ENCODE measurements at regions not wholly inside any gene's neighbourhood (a gene's known extent, or its start where the extent isn't known, plus 50 kb on each side); places are given as distances from the start of the nearest gene placed in this dataset.
"Not testable (repeated sequence)": the region's sequence is repeated elsewhere in the genome, so short reads cannot be mapped to it uniquely, and the experiment has no call there.

GRCh38 chr2:184197413-184197812 lies 400.9 kb upstream of the ZNF804A start:
- no peak for ATAC-seq

GRCh38 chr2:184198791-184199190 lies 399.5 kb upstream of the ZNF804A start:
- DNase-seq; intact Hi-C loops (cut with micrococcal nuclease); H3K4me3 ChIP-seq (ENCODE audit: low read length); POLR2A ChIA-PET (ENCODE audit: unreplicated experiment); H3K4me1 ChIP-seq (ENCODE audit: insufficient read depth, low read length); H3K9me3 ChIP-seq (ENCODE audit: low read length); ATAC-seq; H3K9ac ChIP-seq (ENCODE audit: low read length); H3K27ac ChIP-seq (ENCODE audit: low read length); H3F3A ChIP-seq (ENCODE audit: low read length, unreplicated experiment); H3K27me3 ChIP-seq (ENCODE audit: low read length); H3K4me2 ChIP-seq (ENCODE audit: low read length); H3K36me3 ChIP-seq (ENCODE audit: low read depth, low read length); H3K9me2 ChIP-seq (replicated peaks; ENCODE audit: low read length); CTCF ChIA-PET; H3K79me2 ChIP-seq (ENCODE audit: low read length); H4K20me1 ChIP-seq (ENCODE audit: low read length); BruUV-seq (replicated peaks); H2AFZ ChIP-seq (ENCODE audit: low read length): not testable (repeated sequence)

More at GRCh38 chr2:184197413-184197812, 400.9 kb upstream of the ZNF804A start:
- no peaks in the 10 kb centered on the region for H3K9me3 ChIP-seq (ENCODE audit: low read length)
- CTCF ChIA-PET, result no interaction called here
- no peaks in the 10 kb centered on the region for H3K4me1 ChIP-seq (ENCODE audit: insufficient read depth, low read length)
- TF ChIP-seq CTCF (conservative IDR thresholded peaks at IDR 0.05; ENCODE audit: low read depth, low read length) (no peak), EZH2phosphoT487 (IDR thresholded peaks at IDR 0.05; ENCODE audit: borderline replicate concordance, low read length) (no peak), EZH2 (IDR thresholded peaks at IDR 0.05; ENCODE audit: low read length, unreplicated experiment) (no peak)
- no peak overlapping the region for H2AFZ ChIP-seq (ENCODE audit: low read length)
- H3F3A ChIP-seq (ENCODE audit: low read length, unreplicated experiment), result no peaks in the 10 kb centered on the region
- no peaks in the 10 kb centered on the region for H4K20me1 ChIP-seq (ENCODE audit: low read length)
- H3K27ac ChIP-seq (ENCODE audit: low read length), result no peak overlapping the region
- no peaks in the 10 kb centered on the region for H3K79me2 ChIP-seq (ENCODE audit: low read length)
- no peak overlapping the region for H3K4me3 ChIP-seq (ENCODE audit: low read length)
- H3K36me3 ChIP-seq (ENCODE audit: low read depth, low read length), result no peaks in the 10 kb centered on the region
- POLR2A ChIA-PET (ENCODE audit: unreplicated experiment), result interaction anchor here (0.7 kb wide), 1 partner anchor 212 kb away, joined by 6 read pairs; no protein-coding TSS in a partner anchor
- DNase-seq, result no peak
- H3K27me3 ChIP-seq (ENCODE audit: low read length), result no peaks in the 10 kb centered on the region
- no TSS peak for BruUV-seq (replicated peaks)
- no peak overlapping the region for H3K4me2 ChIP-seq (ENCODE audit: low read length)
- H3K9me2 ChIP-seq (replicated peaks; ENCODE audit: low read length), result no peaks in the 10 kb centered on the region
- intact Hi-C loops (cut with micrococcal nuclease), result no loop called here
- H3K9ac ChIP-seq (ENCODE audit: low read length), result no peak overlapping the region

GRCh38 chr2:184199274-184199673 lies 399.1 kb upstream of the ZNF804A start:
- TF ChIP-seq EZH2 (IDR thresholded peaks at IDR 0.05; ENCODE audit: low read length, unreplicated experiment) (no peak), EZH2phosphoT487 (IDR thresholded peaks at IDR 0.05; ENCODE audit: borderline replicate concordance, low read length) (no peak), CTCF (conservative IDR thresholded peaks at IDR 0.05; ENCODE audit: low read depth, low read length) (no peak)
- H3K79me2 ChIP-seq (ENCODE audit: low read length), result no peaks in the 10 kb centered on the region
- no peak overlapping the region for H3K9ac ChIP-seq (ENCODE audit: low read length)
- no peak for DNase-seq
- no peak for ATAC-seq
- H4K20me1 ChIP-seq (ENCODE audit: low read length), result no peaks in the 10 kb centered on the region
- BruUV-seq (replicated peaks), result no TSS peak
- no peaks in the 10 kb centered on the region for H3K27me3 ChIP-seq (ENCODE audit: low read length)
- H3K9me2 ChIP-seq (replicated peaks; ENCODE audit: low read length), result no peaks in the 10 kb centered on the region
- no peaks in the 10 kb centered on the region for H3K4me1 ChIP-seq (ENCODE audit: insufficient read depth, low read length)
- CTCF ChIA-PET, result no interaction called here
- no peaks in the 10 kb centered on the region for H3K9me3 ChIP-seq (ENCODE audit: low read length)
- no peak overlapping the region for H3K4me2 ChIP-seq (ENCODE audit: low read length)
- H3F3A ChIP-seq (ENCODE audit: low read length, unreplicated experiment), result no peaks in the 10 kb centered on the region
- no peak overlapping the region for H3K4me3 ChIP-seq (ENCODE audit: low read length)
- H3K27ac ChIP-seq (ENCODE audit: low read length), result no peak overlapping the region
- POLR2A ChIA-PET (ENCODE audit: unreplicated experiment), result no interaction called here
- H3K36me3 ChIP-seq (ENCODE audit: low read depth, low read length), result no peaks in the 10 kb centered on the region
- no peak overlapping the region for H2AFZ ChIP-seq (ENCODE audit: low read length)
- intact Hi-C loops (cut with micrococcal nuclease), result no loop called here
